ENCODE measurements at regions not wholly inside any gene's neighbourhood (a gene's known extent, or its start where the extent isn't known, plus 50 kb on each side); places are given as distances from the start of the nearest gene placed in this dataset.

- TF ChIP-seq ZNF512 (tag; IDR thresholded peaks at IDR 0.05) (no peak), VEZF1 (CRISPR knock-in tag; IDR thresholded peaks at IDR 0.05) (peak; percentile 54), E2F1 (CRISPR knock-in tag; IDR thresholded peaks at IDR 0.05) (no peak), POLR3G (IDR thresholded peaks at IDR 0.05; ENCODE audit: extremely low read depth, insufficient read length, insufficient replicate concordance) (no peak), ZNF511 (CRISPR knock-in tag; IDR thresholded peaks at IDR 0.05) (no peak), TCF3 (CRISPR knock-in tag; IDR thresholded peaks at IDR 0.05) (0 out of 2 replicates have a peak, but pooled peaks have one; percentile 25), IFI16 (CRISPR knock-in tag; IDR thresholded peaks at IDR 0.05) (no peak), SLC30A9 (CRISPR knock-in tag; IDR thresholded peaks at IDR 0.05) (no peak), ZEB2 (IDR thresholded peaks at IDR 0.05) (peak; percentile 60), HDAC2 (IDR thresholded peaks at IDR 0.05) (peak; percentile 67; the same call in 1 of the 2 replicates), ZC3H4 (CRISPR knock-in tag; IDR thresholded peaks at IDR 0.05; ENCODE audit: borderline replicate concordance) (no peak), ZNF445 (CRISPR knock-in tag; IDR thresholded peaks at IDR 0.05; ENCODE audit: low read depth) (no peak), KAT2B (IDR thresholded peaks at IDR 0.05; ENCODE audit: low read depth, low read length) (no peak), RREB1 (CRISPR knock-in tag; IDR thresholded peaks at IDR 0.05) (no peak), BRD9 (IDR thresholded peaks at IDR 0.05; ENCODE audit: low read depth, partially characterized antibody) (peak; percentile 44), YY1 (IDR thresholded peaks at IDR 0.05; ENCODE audit: borderline replicate concordance in 1 of 3, control insufficient read depth in 1 of 3, extremely low read depth in 1 of 3, insufficient read depth in 3 of 3, insufficient read length in 1 of 3, insufficient replicate concordance in 2 of 3, low read depth in 1 of 3, low read length in 2 of 3) (no peak), SOX6 (IDR thresholded peaks at IDR 0.05) (peak; percentile 82), MCM3 (IDR thresholded peaks at IDR 0.05) (no peak)
Measured at GRCh38 chr18:46422552-46423055, 234.4 kb downstream of the LOXHD1 start (continued).
